OCI-LY7 (cell line): ENCODE measurements at regions not wholly inside any gene's neighbourhood (a gene's known extent, or its start where the extent isn't known, plus 50 kb on each side); places are given as distances from the start of the nearest gene placed in this dataset.

Source experiments
- BruUV-seq: library from RNA; stranded (reverse); fragments of 400-500 nt; replicated peaks from 2 replicates; lab custom pipeline; 2021; lab: Mats Ljungman, UMichigan
- CTCF ChIA-PET: fragments of 300-600 bp; sonication (Branson Sonifier 250); formaldehyde crosslinking; loops from one replicate; lab custom pipeline; 2022; ENCODE audit warnings: antibody characterized with exemption; ENCODE audit not compliant: unreplicated experiment; lab: Charles Lee
- POLR2A ChIA-PET: fragments of 300-600 bp; sonication (Branson Sonifier 250); formaldehyde crosslinking; loops from one replicate; lab custom pipeline; 2022; ENCODE audit warnings: antibody characterized with exemption; lab: Charles Lee
- DNase-seq: peaks from one replicate; pipeline ENCODE4 v3.0.0-alpha.2; 2015; ENCODE audit warnings: low spot score
- H2AFZ ChIP-seq: fragments of 200-600 bp; sonication (generic), shearing (Covaris generic); 2 replicates; pipeline ENCODE4 v1.6.1; 2014; ENCODE audit warnings: mild to moderate bottlenecking, antibody characterized with exemption, low read length, moderate library complexity
- H3K27ac ChIP-seq: fragments of 200-600 bp; sonication (generic); 2 replicates; pipeline ENCODE4 v1.5.1; 2014; ENCODE audit warnings: mixed run types, low read depth, mild to moderate bottlenecking, moderate library complexity, low read length, inconsistent platforms; ENCODE audit not compliant: poor library complexity, severe bottlenecking
- H3K36me3 ChIP-seq: fragments of 200-600 bp; sonication (generic); 2 replicates; pipeline ENCODE4 v1.6.1; 2014; ENCODE audit warnings: mild to moderate bottlenecking, antibody characterized with exemption, low read length, moderate library complexity, mixed read lengths; ENCODE audit not compliant: insufficient read depth
- H3K4me1 ChIP-seq: fragments of 200-600 bp; sonication (generic); 2 replicates; pipeline ENCODE4 v1.5.1; 2014; ENCODE audit warnings: mild to moderate bottlenecking, low read length; ENCODE audit not compliant: insufficient read depth, poor library complexity, severe bottlenecking
- H3K4me2 ChIP-seq: fragments of 200-600 bp; sonication (generic); 2 replicates; pipeline ENCODE4 v1.6.1; 2014; ENCODE audit warnings: mild to moderate bottlenecking, low read length
- H3K4me3 ChIP-seq: fragments of 200-600 bp; sonication (generic); 2 replicates; pipeline ENCODE4 v1.5.1; 2014; ENCODE audit warnings: mild to moderate bottlenecking, low read depth, low read length; ENCODE audit not compliant: poor library complexity, severe bottlenecking
- H3K79me2 ChIP-seq: fragments of 200-600 bp; sonication (generic); 2 replicates; pipeline ENCODE4 v1.6.1; 2016; ENCODE audit warnings: low read depth, mild to moderate bottlenecking, low read length, moderate library complexity, mixed read lengths; ENCODE audit not compliant: insufficient read depth
- H3K9me2 ChIP-seq: fragments of 200-600 bp; sonication (generic); 2 replicates; pipeline ENCODE4 v1.6.1; 2016; ENCODE audit warnings: mild to moderate bottlenecking, low read length, mixed read lengths; ENCODE audit not compliant: insufficient read depth
- H3K9me3 ChIP-seq: fragments of 200-600 bp; sonication (generic); 2 replicates; pipeline ENCODE4 v1.6.1; 2014; ENCODE audit warnings: mild to moderate bottlenecking, mixed run types, low read length, mixed read lengths
- H4K20me1 ChIP-seq: fragments of 200-600 bp; sonication (generic); 2 replicates; pipeline ENCODE4 v1.6.1; 2014; ENCODE audit warnings: mild to moderate bottlenecking, antibody characterized with exemption, low read length, moderate library complexity, mixed read lengths; ENCODE audit not compliant: insufficient read depth
- CTCF ChIP-seq: fragments of 200-600 bp; sonication (generic); conservative IDR thresholded peaks from 2 replicates; pipeline ENCODE4 v1.5.1; 2014; ENCODE audit warnings: mild to moderate bottlenecking, antibody characterized with exemption, low read length, moderate library complexity, mixed read lengths
- EZH2phosphoT487 ChIP-seq: fragments of 200-600 bp; sonication (generic); IDR thresholded peaks from 2 replicates; pipeline ENCODE4 v1.6.1; 2018; ENCODE audit warnings: low read depth, borderline replicate concordance, mild to moderate bottlenecking, mixed run types, antibody characterized with exemption, low read length, moderate library complexity, mixed read lengths
- intact Hi-C: fragments of 100-400 bp; cut with micrococcal nuclease; formaldehyde crosslinking; loops from one replicate; pipeline ENCODE4 v1.10.0; 2022; ENCODE audit not compliant: unreplicated experiment

- ChIA-PET POLR2A (no interaction called here), CTCF (no interaction called here)
- Histone ChIP-seq H3K4me3 (no peak overlapping the region), H3K79me2 (no peaks in the 10 kb centered on the region), H4K20me1 (no peaks in the 10 kb centered on the region), H3K36me3 (no peaks in the 10 kb centered on the region), H2AFZ (no peak overlapping the region), H3K9me3 (no peaks in the 10 kb centered on the region), H3K4me2 (no peak overlapping the region), H3K4me1 (no peaks in the 10 kb centered on the region), H3K27ac (no peak overlapping the region), H3K9me2 (no peaks in the 10 kb centered on the region)
- TF ChIP-seq CTCF, result no peak
- no peak for TF ChIP-seq EZH2phosphoT487
- intact Hi-C loops, result no loop called here
- BruUV-seq, result no TSS peak
- no peak for DNase-seq
Measured at GRCh38 chr3:55191911-55192775, 264.3 kb upstream of the LRTM1 start.

GRCh38 chr3:55190331-55190730 lies 262.5 kb upstream of the LRTM1 start:
- Histone ChIP-seq H3K9me3 (no peaks in the 10 kb centered on the region), H3K36me3 (no peaks in the 10 kb centered on the region), H3K4me2 (no peak overlapping the region), H2AFZ (no peak overlapping the region), H3K9me2 (no peaks in the 10 kb centered on the region), H3K4me3 (no peak overlapping the region), H3K27ac (no peak overlapping the region), H3K79me2 (no peaks in the 10 kb centered on the region), H4K20me1 (no peaks in the 10 kb centered on the region), H3K4me1 (no peaks in the 10 kb centered on the region)
- intact Hi-C loops, result no loop called here
- CTCF ChIA-PET, result no interaction called here
- DNase-seq, result no peak
- POLR2A ChIA-PET, result interaction anchor here (1.2 kb wide), 1 partner anchor 13 kb away, joined by 7 read pairs; no protein-coding TSS in a partner anchor
- no peak for TF ChIP-seq EZH2phosphoT487
- TF ChIP-seq CTCF, result no peak
- BruUV-seq, result no TSS peak

GRCh38 chr3:55189359-55189801 lies 261.5 kb upstream of the LRTM1 start:
- H3K9me3 ChIP-seq, result no peaks in the 10 kb centered on the region
- no peaks in the 10 kb centered on the region for H4K20me1 ChIP-seq
- ChIA-PET CTCF (no interaction called here), POLR2A (interaction anchor here (0.6 to 1.2 kb wide), 2 partner anchors 14 to 1405 kb away, joined by 3 to 7 read pairs; no protein-coding TSS in a partner anchor)
- H3K36me3 ChIP-seq, result no peaks in the 10 kb centered on the region
- no peaks in the 10 kb centered on the region for H3K4me1 ChIP-seq
- no peak for DNase-seq
- TF ChIP-seq EZH2phosphoT487 (no peak), CTCF (no peak)
- intact Hi-C loops, result no loop called here
- no peak overlapping the region for H2AFZ ChIP-seq
- H3K79me2 ChIP-seq, result no peaks in the 10 kb centered on the region
- BruUV-seq, result no TSS peak
- H3K9me2 ChIP-seq, result no peaks in the 10 kb centered on the region
- no peak overlapping the region for H3K4me3 ChIP-seq
- H3K27ac ChIP-seq, result no peak overlapping the region
- H3K4me2 ChIP-seq, result no peak overlapping the region
